ENCODE measurements at regions not wholly inside any gene's neighbourhood (a gene's known extent, or its start where the extent isn't known, plus 50 kb on each side); places are given as distances from the start of the nearest gene placed in this dataset.

DNA sequence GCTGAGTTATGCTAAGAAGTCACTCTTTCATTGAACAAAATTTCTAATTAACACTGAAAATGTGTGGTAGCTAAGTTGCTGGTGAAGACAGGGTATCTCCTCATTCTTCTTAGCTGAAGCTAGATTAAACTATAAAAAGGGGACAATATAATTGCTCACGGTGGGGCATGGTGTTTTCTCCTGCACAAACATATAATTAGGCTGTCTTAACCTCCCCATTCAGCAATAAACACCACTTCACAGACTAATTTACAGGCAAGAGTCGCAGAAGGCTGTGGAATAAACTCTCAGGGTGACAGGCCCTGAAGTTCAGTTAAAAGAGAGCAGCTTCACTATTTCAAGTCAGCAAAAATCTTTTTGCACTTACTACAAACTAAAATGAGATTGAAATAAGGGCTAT is 338.9 kb upstream of the NT5E start:
- TF ChIP-seq, protein P1, sequence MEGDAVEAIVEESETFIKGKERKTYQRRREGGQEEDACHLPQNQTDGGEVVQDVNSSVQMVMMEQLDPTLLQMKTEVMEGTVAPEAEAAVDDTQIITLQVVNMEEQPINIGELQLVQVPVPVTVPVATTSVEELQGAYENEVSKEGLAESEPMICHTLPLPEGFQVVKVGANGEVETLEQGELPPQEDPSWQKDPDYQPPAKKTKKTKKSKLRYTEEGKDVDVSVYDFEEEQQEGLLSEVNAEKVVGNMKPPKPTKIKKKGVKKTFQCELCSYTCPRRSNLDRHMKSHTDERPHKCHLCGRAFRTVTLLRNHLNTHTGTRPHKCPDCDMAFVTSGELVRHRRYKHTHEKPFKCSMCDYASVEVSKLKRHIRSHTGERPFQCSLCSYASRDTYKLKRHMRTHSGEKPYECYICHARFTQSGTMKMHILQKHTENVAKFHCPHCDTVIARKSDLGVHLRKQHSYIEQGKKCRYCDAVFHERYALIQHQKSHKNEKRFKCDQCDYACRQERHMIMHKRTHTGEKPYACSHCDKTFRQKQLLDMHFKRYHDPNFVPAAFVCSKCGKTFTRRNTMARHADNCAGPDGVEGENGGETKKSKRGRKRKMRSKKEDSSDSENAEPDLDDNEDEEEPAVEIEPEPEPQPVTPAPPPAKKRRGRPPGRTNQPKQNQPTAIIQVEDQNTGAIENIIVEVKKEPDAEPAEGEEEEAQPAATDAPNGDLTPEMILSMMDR (IDR thresholded peaks at IDR 0.05): no peak
- TF ChIP-seq, protein P2, sequence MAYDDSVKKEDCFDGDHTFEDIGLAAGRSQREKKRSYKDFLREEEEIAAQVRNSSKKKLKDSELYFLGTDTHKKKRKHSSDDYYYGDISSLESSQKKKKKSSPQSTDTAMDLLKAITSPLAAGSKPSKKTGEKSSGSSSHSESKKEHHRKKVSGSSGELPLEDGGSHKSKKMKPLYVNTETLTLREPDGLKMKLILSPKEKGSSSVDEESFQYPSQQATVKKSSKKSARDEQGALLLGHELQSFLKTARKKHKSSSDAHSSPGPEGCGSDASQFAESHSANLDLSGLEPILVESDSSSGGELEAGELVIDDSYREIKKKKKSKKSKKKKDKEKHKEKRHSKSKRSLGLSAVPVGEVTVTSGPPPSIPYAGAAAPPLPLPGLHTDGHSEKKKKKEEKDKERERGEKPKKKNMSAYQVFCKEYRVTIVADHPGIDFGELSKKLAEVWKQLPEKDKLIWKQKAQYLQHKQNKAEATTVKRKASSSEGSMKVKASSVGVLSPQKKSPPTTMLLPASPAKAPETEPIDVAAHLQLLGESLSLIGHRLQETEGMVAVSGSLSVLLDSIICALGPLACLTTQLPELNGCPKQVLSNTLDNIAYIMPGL (CRISPR knock-in tag; IDR thresholded peaks at IDR 0.05): no peak
- TF ChIP-seq, protein P3, sequence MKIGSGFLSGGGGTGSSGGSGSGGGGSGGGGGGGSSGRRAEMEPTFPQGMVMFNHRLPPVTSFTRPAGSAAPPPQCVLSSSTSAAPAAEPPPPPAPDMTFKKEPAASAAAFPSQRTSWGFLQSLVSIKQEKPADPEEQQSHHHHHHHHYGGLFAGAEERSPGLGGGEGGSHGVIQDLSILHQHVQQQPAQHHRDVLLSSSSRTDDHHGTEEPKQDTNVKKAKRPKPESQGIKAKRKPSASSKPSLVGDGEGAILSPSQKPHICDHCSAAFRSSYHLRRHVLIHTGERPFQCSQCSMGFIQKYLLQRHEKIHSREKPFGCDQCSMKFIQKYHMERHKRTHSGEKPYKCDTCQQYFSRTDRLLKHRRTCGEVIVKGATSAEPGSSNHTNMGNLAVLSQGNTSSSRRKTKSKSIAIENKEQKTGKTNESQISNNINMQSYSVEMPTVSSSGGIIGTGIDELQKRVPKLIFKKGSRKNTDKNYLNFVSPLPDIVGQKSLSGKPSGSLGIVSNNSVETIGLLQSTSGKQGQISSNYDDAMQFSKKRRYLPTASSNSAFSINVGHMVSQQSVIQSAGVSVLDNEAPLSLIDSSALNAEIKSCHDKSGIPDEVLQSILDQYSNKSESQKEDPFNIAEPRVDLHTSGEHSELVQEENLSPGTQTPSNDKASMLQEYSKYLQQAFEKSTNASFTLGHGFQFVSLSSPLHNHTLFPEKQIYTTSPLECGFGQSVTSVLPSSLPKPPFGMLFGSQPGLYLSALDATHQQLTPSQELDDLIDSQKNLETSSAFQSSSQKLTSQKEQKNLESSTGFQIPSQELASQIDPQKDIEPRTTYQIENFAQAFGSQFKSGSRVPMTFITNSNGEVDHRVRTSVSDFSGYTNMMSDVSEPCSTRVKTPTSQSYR (CRISPR knock-in tag; IDR thresholded peaks at IDR 0.05): no peak

Data from WTC11 (cell line).